ENCODE measurements at regions not wholly inside any gene's neighbourhood (a gene's known extent, or its start where the extent isn't known, plus 50 kb on each side); places are given as distances from the start of the nearest gene placed in this dataset.
"Not testable (repeated sequence)": the region's sequence is repeated elsewhere in the genome, so short reads cannot be mapped to it uniquely, and the experiment has no call there.

DNA sequence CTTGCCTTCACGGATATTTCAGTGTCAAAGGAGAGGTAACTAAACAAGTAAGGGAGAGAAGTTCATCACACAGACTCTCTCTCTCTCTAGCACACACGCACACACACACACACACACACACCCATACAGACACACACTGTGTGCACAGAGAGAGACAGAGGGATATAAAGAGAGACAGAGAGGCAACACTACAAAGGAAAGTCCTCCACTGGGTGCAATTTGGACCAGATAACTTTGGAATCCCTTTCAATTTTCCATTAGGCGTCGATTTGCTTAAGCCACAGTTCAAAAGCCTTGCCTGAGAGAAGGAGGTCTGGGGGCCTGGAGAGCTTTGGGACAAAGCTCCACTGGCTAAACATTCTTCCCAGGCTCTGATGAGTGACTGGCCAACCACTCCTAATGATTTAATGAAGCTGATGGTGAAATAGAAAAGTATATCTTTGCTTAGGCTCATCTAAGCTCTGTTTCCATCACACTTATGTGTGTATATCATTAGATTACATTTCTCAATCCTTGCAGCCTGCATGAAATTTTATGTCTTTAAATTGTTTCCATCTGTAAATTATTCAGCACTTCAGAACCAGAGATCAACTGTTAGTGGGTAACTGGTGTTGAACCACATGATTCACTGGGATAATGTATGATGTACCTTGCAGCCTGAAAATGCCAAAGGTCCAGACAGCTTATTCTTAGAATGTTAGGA lies 180.8 kb downstream of the MAGEB17 start:
- no peaks in the 10 kb centered on the region for H3K36me3 Mint-ChIP-seq (ENCODE audit: low read depth)
- H3K27me3 Mint-ChIP-seq (ENCODE audit: insufficient read depth): peaks cover 13% of the 10 kb centered on the region
- H3K9me3 Mint-ChIP-seq: no peaks in the 10 kb centered on the region
- H3K4me3 Mint-ChIP-seq: no peak overlapping the region
- TF ChIP-seq, protein P1, sequence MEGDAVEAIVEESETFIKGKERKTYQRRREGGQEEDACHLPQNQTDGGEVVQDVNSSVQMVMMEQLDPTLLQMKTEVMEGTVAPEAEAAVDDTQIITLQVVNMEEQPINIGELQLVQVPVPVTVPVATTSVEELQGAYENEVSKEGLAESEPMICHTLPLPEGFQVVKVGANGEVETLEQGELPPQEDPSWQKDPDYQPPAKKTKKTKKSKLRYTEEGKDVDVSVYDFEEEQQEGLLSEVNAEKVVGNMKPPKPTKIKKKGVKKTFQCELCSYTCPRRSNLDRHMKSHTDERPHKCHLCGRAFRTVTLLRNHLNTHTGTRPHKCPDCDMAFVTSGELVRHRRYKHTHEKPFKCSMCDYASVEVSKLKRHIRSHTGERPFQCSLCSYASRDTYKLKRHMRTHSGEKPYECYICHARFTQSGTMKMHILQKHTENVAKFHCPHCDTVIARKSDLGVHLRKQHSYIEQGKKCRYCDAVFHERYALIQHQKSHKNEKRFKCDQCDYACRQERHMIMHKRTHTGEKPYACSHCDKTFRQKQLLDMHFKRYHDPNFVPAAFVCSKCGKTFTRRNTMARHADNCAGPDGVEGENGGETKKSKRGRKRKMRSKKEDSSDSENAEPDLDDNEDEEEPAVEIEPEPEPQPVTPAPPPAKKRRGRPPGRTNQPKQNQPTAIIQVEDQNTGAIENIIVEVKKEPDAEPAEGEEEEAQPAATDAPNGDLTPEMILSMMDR (IDR thresholded peaks at IDR 0.05): no peak
- H3K4me1 Mint-ChIP-seq (ENCODE audit: low read depth): no peaks in the 10 kb centered on the region
- H3K27ac Mint-ChIP-seq: no peak overlapping the region
- no peak for DNase-seq

DNA sequence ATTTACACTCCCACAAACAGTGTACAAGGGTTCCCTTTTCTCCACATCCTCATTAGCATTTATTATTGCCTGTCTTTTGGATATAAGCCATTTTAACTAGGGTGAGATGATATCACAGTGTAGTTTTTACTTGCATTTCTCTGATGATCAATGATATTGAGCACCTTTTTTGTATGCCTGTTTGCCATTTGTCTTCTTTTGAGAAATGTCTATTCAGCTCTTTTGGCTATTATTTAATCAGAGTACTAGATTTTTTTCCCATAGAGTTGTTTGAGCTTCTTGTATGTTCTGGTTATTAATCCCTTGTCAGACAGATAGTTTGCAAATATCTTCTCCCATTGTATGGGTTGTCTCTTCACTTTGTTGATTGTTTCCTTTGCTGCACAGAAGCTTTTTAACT lies 190.6 kb downstream of the MAGEB17 start:
- Mint-ChIP-seq H3K4me3 (no peak overlapping the region), H3K4me1 (ENCODE audit: low read depth) (no peaks in the 10 kb centered on the region), H3K36me3 (ENCODE audit: low read depth) (no peaks in the 10 kb centered on the region), H3K27ac (no peak overlapping the region), H3K27me3 (ENCODE audit: insufficient read depth) (peaks cover 5% of the 10 kb centered on the region; the same call in 1 of the 2 replicates), H3K9me3 (no peaks in the 10 kb centered on the region)
- no peak for DNase-seq
- TF ChIP-seq, protein P1 (IDR thresholded peaks at IDR 0.05): no peak

DNA sequence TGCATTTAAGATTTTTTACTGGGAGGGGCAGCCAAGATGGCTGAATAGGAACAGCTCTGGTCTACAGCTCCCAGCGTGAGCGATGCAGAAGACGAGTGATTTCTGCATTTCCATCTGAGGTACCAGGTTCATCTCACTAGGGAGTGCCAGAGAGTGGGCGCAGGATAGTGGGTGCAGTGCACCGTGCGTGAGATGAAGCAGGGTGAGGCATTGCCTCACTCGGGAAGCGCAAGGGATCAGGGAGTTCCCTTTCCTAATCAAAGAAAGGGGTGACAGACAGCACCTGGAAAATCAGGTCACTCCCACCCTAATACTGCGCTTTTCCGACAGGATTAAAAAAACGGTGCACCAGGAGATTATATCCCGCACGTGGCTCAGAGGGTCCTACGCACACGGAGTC lies 192.8 kb downstream of the MAGEB17 start:
- H3K4me1 Mint-ChIP-seq (ENCODE audit: low read depth); H3K27me3 Mint-ChIP-seq (ENCODE audit: insufficient read depth); H3K36me3 Mint-ChIP-seq (ENCODE audit: low read depth); H3K4me3 Mint-ChIP-seq; DNase-seq; H3K9me3 Mint-ChIP-seq; H3K27ac Mint-ChIP-seq: not testable (repeated sequence)

DNA sequence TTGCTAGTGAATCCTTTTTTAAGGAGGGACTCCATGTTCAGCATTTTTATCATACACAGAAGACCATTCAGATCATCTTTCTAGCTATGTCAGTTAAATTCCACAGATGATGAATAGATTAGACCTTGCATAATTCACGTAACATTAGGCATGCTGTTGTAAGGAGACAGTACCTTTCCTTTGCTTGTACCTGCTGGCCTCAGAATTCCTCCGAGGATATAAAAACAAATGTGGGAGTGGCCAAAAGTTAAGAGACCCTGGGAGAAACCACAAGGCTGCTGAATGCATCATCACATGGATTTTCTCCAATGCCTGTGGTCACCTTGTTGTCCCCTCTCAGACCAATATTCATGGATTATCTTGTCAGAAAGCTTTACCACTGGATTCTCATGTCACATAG lies 201.4 kb downstream of the MAGEB17 start:
- H3K36me3 Mint-ChIP-seq (ENCODE audit: low read depth): no peaks in the 10 kb centered on the region
- H3K4me1 Mint-ChIP-seq (ENCODE audit: low read depth): no peaks in the 10 kb centered on the region
- no peak overlapping the region for H3K27ac Mint-ChIP-seq
- no peaks in the 10 kb centered on the region for H3K9me3 Mint-ChIP-seq
- H3K4me3 Mint-ChIP-seq: no peak overlapping the region
- H3K27me3 Mint-ChIP-seq (ENCODE audit: insufficient read depth): no peaks in the 10 kb centered on the region; the same call in 1 of the 2 replicates
- TF ChIP-seq, protein P1 (IDR thresholded peaks at IDR 0.05): no peak
- no peak for DNase-seq

DNA sequence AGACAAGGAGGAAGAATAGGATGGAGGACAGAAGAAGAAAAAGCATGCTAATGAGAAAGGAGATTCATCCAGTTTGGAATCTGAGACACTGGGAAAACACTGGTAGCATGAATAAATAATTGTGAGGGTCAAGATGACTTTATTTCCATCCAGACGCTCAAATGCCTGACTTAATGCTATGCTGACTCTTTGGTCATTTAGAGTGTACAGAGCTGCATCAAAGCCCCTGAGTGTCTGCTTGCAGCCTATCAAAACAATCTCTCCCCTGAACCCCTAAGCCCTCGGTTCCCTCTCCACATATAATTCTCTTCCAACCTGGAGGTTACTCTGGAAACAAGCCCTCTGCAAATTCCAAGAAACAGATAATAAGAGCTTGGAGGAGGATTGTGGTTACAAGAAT lies 208.8 kb downstream of the MAGEB17 start:
- Mint-ChIP-seq H3K27me3 (ENCODE audit: insufficient read depth) (peaks cover 1% of the 10 kb centered on the region), H3K27ac (no peak overlapping the region), H3K4me1 (ENCODE audit: low read depth) (no peaks in the 10 kb centered on the region), H3K36me3 (ENCODE audit: low read depth) (no peaks in the 10 kb centered on the region), H3K9me3 (no peaks in the 10 kb centered on the region), H3K4me3 (no peak overlapping the region)
- no peak for DNase-seq
- TF ChIP-seq, protein P1 (IDR thresholded peaks at IDR 0.05): no peak

DNA sequence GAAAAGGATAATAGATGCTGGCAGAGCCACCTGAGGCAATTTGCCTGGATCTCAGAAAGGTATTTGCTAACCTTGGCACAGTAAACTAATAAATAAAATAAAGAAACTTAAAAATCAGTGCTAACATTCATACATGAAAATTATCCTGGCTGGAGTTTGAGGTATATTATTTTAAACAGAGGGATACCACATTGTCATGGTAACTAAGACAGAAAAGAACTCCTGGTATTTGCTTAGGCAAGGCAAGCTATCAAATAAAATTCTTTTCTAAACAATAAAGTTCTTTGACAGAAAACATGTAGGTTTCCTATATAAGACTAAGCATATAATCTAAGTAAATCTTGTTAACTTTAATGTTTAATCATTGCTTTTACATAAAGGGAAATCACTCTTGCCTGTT lies 218.8 kb downstream of the MAGEB17 start:
- Mint-ChIP-seq H3K36me3 (ENCODE audit: low read depth) (no peaks in the 10 kb centered on the region), H3K27ac (no peak overlapping the region), H3K9me3 (no peaks in the 10 kb centered on the region)

More for the DNA sequence above, 218.8 kb downstream of the MAGEB17 start:
- peaks cover 5% of the 10 kb centered on the region for H3K27me3 Mint-ChIP-seq (ENCODE audit: insufficient read depth)
- DNase-seq: no peak
- no peaks in the 10 kb centered on the region for H3K4me1 Mint-ChIP-seq (ENCODE audit: low read depth)
- TF ChIP-seq, protein P1 (IDR thresholded peaks at IDR 0.05): no peak
- no peak overlapping the region for H3K4me3 Mint-ChIP-seq
